Thoracic aorta (tissue), 2 donors: ENCODE measurements at regions not wholly inside any gene's neighbourhood (a gene's known extent, or its start where the extent isn't known, plus 50 kb on each side); places are given as distances from the start of the nearest gene placed in this dataset.

Experiments used
- ATAC-seq: fragments of 150-250 bp; one replicate; pipeline ENCODE4 v1.8.0; 2017; ENCODE audit warnings: low read depth; ENCODE audit not compliant: insufficient number of reproducible peaks, low FRiP score
- DNase-seq: peaks from one replicate; pipeline ENCODE4 v3.0.0-alpha.2; 2020; ENCODE audit warnings: low spot score
- H3K27ac ChIP-seq, 2 donors: fragments of 200-600 bp; sonication (generic); 1 replicate in 1 of 2; 2 replicates in 1 of 2; pipeline ENCODE4 v1.5.1; 2016; ENCODE audit warnings: mild to moderate bottlenecking in 2 of 2, moderate library complexity in 2 of 2
- H3K27me3 ChIP-seq: fragments of 200-600 bp; sonication (generic); replicated peaks from 2 replicates; pipeline ENCODE4 v1.6.0; 2016; ENCODE audit warnings: mild to moderate bottlenecking; ENCODE audit not compliant: insufficient read depth
- H3K36me3 ChIP-seq: fragments of 200-600 bp; sonication (generic); one replicate; pipeline ENCODE4 v1.5.1; 2016
- H3K4me1 ChIP-seq, 2 donors: fragments of 200-600 bp; sonication (generic); 1 replicate in 1 of 2; 2 replicates in 1 of 2; pipeline versions ENCODE4 v1.5.1 to v1.6.0; 2016; ENCODE audit warnings: low read depth in 2 of 2, mild to moderate bottlenecking in 1 of 2; ENCODE audit not compliant: control insufficient read depth in 1 of 2
- H3K4me3 ChIP-seq: fragments of 200-600 bp; sonication (generic); 2 replicates; pipeline ENCODE4 v1.5.1; 2016; ENCODE audit warnings: mild to moderate bottlenecking
- H3K9me3 ChIP-seq: fragments of 200-600 bp; sonication (generic); 2 replicates; pipeline ENCODE4 v1.5.1; 2016
- TF ChIP-seq, protein P1 (sequence below): fragments of 200-600 bp; sonication (generic); IDR thresholded peaks from one replicate; pipeline ENCODE4 v1.5.1; 2019; ENCODE audit warnings: antibody characterized with exemption

DNA sequence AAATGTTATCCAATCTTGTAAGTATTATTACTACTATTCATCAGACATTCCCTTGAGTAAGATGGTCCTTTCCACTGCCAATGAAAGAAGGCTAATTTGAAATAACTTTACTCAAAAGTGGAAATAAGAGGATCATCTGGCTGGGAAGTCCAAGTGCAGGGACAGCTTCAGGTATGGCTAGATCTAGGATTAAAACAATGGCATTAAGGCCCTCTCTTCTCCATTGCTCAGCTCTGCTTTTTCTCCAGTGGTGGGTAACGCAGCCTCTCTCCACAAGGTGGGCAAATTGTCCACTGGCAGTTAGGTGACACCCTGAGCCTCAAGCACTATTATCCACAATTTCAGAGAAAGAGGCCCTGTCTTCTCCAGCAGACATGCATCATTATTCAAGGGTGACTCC lies 66.7 kb upstream of the PGM2 start:
- Histone ChIP-seq H3K4me3 (no peak overlapping the region), H3K9me3 (no peaks in the 10 kb centered on the region), H3K36me3 (no peaks in the 10 kb centered on the region), H3K27me3 (no peaks in the 10 kb centered on the region), H3K4me1 (peaks cover 16 to 23% of the 10 kb centered on the region in 2 donors), H3K27ac (no peak overlapping the region)
- DNase-seq: no peak
- no peak for ATAC-seq
- TF ChIP-seq, protein P1, sequence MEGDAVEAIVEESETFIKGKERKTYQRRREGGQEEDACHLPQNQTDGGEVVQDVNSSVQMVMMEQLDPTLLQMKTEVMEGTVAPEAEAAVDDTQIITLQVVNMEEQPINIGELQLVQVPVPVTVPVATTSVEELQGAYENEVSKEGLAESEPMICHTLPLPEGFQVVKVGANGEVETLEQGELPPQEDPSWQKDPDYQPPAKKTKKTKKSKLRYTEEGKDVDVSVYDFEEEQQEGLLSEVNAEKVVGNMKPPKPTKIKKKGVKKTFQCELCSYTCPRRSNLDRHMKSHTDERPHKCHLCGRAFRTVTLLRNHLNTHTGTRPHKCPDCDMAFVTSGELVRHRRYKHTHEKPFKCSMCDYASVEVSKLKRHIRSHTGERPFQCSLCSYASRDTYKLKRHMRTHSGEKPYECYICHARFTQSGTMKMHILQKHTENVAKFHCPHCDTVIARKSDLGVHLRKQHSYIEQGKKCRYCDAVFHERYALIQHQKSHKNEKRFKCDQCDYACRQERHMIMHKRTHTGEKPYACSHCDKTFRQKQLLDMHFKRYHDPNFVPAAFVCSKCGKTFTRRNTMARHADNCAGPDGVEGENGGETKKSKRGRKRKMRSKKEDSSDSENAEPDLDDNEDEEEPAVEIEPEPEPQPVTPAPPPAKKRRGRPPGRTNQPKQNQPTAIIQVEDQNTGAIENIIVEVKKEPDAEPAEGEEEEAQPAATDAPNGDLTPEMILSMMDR: no peak

DNA sequence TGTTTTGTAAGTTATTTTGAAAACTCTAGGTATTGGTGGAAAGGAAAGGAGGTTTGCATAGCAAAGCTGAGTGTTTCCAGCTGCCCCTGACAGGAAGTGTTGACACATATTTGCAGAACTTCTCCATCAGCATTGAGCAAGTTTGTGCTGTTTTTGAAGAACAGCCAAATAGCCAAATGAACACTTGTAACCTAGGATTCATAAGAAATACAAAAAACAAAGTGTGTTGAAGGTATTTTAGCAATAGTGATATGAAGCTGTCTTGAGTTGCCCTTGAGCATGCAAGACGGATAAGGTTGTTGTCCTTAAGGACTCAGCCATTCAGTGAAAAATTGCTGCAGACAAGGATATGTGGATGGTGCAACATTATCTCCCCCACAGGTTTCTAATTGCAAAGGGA lies 68.3 kb upstream of the PGM2 start:
- H3K4me3 ChIP-seq: no peak overlapping the region
- DNase-seq: peak; percentile 9
- TF ChIP-seq, protein P1: no peak
- H3K27me3 ChIP-seq: no peaks in the 10 kb centered on the region
- no peaks in the 10 kb centered on the region for H3K9me3 ChIP-seq
- peaks cover 16 to 23% of the 10 kb centered on the region in 2 donors for H3K4me1 ChIP-seq
- H3K36me3 ChIP-seq: no peaks in the 10 kb centered on the region
- peak overlapping the region in 1 of 2 donors; percentile 45 for H3K27ac ChIP-seq
- ATAC-seq: peak; percentile 48

DNA sequence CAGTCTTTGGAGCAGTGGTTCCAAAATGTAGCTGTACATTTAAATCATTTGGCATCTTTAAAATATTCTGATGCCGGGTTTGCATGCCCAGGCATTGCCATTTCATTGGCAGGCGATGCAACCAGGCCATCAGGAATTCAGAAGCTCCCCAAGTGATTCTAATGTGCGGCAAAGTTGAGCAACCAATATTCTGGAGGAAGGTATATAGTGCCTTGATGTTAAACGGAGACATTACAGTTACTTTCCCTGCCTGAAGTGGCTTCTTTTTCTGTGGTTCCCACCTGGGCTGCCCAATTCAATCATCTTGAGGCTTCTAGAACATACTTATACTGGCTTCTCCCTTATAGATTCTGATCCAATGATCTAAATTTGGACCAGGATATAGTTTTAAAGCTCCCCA lies 68.7 kb upstream of the PGM2 start:
- Histone ChIP-seq H3K4me3 (no peak overlapping the region), H3K9me3 (no peaks in the 10 kb centered on the region), H3K4me1 (peaks cover 16 to 23% of the 10 kb centered on the region in 2 donors), H3K27ac (peak overlapping the region in 1 of 2 donors; percentile 45), H3K27me3 (no peaks in the 10 kb centered on the region), H3K36me3 (no peaks in the 10 kb centered on the region)
- ATAC-seq: no peak
- DNase-seq: no peak
- TF ChIP-seq, protein P1: no peak

DNA sequence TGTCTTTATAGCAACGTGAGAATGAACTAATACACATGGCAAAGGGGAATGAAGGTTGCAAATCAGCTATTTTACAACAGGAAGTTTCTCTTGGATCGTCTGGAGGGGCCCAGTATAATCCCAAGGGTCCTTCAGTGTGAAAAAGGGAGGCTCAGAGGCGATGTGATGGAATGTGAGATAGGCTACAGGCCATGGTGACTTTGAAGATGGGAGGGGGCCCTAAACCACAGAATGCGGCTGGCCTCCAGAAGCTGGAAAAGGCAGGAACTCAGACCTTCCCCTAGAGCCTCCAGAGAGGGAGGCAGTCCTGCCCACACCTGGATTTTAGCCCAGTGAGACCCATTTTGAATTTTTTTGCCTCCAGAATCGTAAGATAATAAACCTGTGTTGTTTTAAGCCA lies 69.4 kb upstream of the PGM2 start:
- no peak for ATAC-seq
- no peaks in the 10 kb centered on the region for H3K36me3 ChIP-seq
- H3K27ac ChIP-seq: no peak overlapping the region
- H3K27me3 ChIP-seq: no peaks in the 10 kb centered on the region
- TF ChIP-seq, protein P1: no peak
- H3K4me1 ChIP-seq: peaks cover 16 to 23% of the 10 kb centered on the region in 2 donors
- no peak overlapping the region for H3K4me3 ChIP-seq
- no peak for DNase-seq
- H3K9me3 ChIP-seq: no peaks in the 10 kb centered on the region

DNA sequence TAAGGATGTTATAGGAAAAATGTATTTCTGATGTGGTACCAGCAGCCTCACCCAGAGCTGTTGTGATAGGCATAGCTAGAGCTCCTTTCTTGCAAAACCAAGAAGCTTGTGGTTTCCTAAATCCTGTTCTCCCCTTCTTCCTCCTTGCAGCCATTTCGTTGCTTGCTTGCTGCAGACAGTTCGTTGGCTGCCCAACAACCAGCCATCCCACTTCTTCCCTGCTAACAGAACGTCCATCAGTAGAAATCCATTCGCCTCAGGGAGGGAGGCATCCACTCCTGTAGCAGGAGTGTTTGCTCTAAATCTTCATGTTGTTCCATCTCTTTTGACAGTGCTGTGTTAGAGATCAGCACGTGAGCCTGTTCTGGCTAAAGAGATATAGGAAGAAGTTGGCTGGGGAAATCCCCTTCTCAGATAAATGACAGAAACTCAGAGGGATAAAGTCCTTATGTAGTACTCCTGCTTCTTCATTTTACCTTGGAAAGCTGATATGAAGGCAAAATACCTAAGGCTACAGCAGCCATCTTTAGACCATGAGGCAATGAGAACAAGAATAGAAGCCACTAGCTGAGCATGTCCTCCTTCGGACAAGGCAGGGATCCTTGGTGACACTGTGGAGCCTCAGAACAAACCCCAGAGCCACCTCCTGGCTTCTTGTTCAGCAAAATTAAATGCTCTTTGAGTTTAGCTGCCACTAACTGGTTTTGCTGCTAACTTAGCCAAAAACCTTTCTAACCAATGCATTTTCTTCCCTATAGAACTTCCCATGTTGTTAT lies 68.4 kb upstream of the RELL1 start:
- peak overlapping the region in 1 of 2 donors; percentile 17 for H3K27ac ChIP-seq
- H3K4me1 ChIP-seq: peaks cover 16 to 23% of the 10 kb centered on the region in 2 donors

More for the DNA sequence above, 68.4 kb upstream of the RELL1 start:
- no peak for ATAC-seq
- Histone ChIP-seq H3K9me3 (no peaks in the 10 kb centered on the region), H3K27me3 (no peaks in the 10 kb centered on the region), H3K36me3 (no peaks in the 10 kb centered on the region), H3K4me3 (no peak overlapping the region)
- DNase-seq: no peak
- TF ChIP-seq, protein P1: no peak
